Astrocyte (in vitro differentiated cells and primary cell): ENCODE measurements at regions not wholly inside any gene's neighbourhood (a gene's known extent, or its start where the extent isn't known, plus 50 kb on each side); places are given as distances from the start of the nearest gene placed in this dataset.
A peak's percentile ranks its signal among the peaks of the same experiment; 100 is the strongest.

Experiments
- DNase-seq: peaks from one replicate; pipeline ENCODE4 v3.0.0-alpha.2; 2010; ENCODE audit warnings: low read depth
- FAIRE-seq: peaks from 2 replicates; lab custom pipeline; 2011; peaks lifted over from hg19 to GRCh38; lab: Jason Lieb, UNC
- H2AFZ ChIP-seq: 2 replicates; pipeline ENCODE4 v1.6.0; 2012; ENCODE audit warnings: low read depth, low read length, inconsistent platforms
- H3K27ac ChIP-seq: 2 replicates; pipeline ENCODE4 v1.5.1; 2011; ENCODE audit warnings: low read depth, low read length, inconsistent platforms
- H3K27me3 ChIP-seq: 2 replicates; pipeline ENCODE4 v1.6.0; 2011; ENCODE audit warnings: low read length, inconsistent platforms; ENCODE audit not compliant: insufficient read depth
- H3K36me3 ChIP-seq: 2 replicates; pipeline ENCODE4 v1.5.1; 2011; ENCODE audit warnings: low read length, inconsistent platforms; ENCODE audit not compliant: insufficient read depth
- H3K4me1 ChIP-seq: 2 replicates; pipeline ENCODE4 v1.5.1; 2011; ENCODE audit warnings: low read length, inconsistent platforms; ENCODE audit not compliant: insufficient read depth
- H3K4me2 ChIP-seq: 2 replicates; pipeline ENCODE4 v1.6.0; 2012; ENCODE audit warnings: low read length, inconsistent platforms
- H3K4me3 ChIP-seq: 2 replicates; pipeline ENCODE4 v1.5.1; 2011; ENCODE audit warnings: low read depth, mild to moderate bottlenecking, low read length, inconsistent platforms; ENCODE audit not compliant: insufficient read depth
- H3K79me2 ChIP-seq: 2 replicates; pipeline ENCODE4 v1.6.0; 2012; ENCODE audit warnings: mild to moderate bottlenecking, low read length, inconsistent platforms; ENCODE audit not compliant: insufficient read depth
- H3K9ac ChIP-seq: 2 replicates; pipeline ENCODE4 v1.6.0; 2012; ENCODE audit warnings: mild to moderate bottlenecking, low read length, inconsistent platforms
- H3K9me3 ChIP-seq: 2 replicates; pipeline ENCODE4 v1.5.1; 2012; ENCODE audit warnings: low read depth, mild to moderate bottlenecking, low read length, inconsistent platforms; ENCODE audit not compliant: insufficient read depth
- H4K20me1 ChIP-seq: 2 replicates; pipeline ENCODE4 v1.6.0; 2012; ENCODE audit warnings: low read length, inconsistent platforms; ENCODE audit not compliant: insufficient read depth
- H3K27ac Mint-ChIP-seq: one replicate; pipeline ENCODE4 v1.8.0; 2021; ENCODE audit warnings: mild to moderate bottlenecking, mixed read lengths; ENCODE audit not compliant: unreplicated experiment
- H3K27me3 Mint-ChIP-seq: one replicate; pipeline ENCODE4 v1.8.0; 2021; ENCODE audit warnings: low read depth, mixed read lengths; ENCODE audit not compliant: unreplicated experiment
- H3K36me3 Mint-ChIP-seq: one replicate; pipeline ENCODE4 v1.8.0; 2021; ENCODE audit warnings: low read depth, mixed read lengths; ENCODE audit not compliant: unreplicated experiment
- H3K4me1 Mint-ChIP-seq: one replicate; pipeline ENCODE4 v1.8.0; 2021; ENCODE audit warnings: low read depth, mixed read lengths; ENCODE audit not compliant: unreplicated experiment
- H3K4me3 Mint-ChIP-seq: one replicate; pipeline ENCODE4 v1.8.0; 2021; ENCODE audit warnings: mild to moderate bottlenecking, moderate library complexity, mixed read lengths; ENCODE audit not compliant: unreplicated experiment
- H3K9me3 Mint-ChIP-seq: one replicate; pipeline ENCODE4 v1.8.0; 2021; ENCODE audit warnings: mild to moderate bottlenecking, mixed read lengths; ENCODE audit not compliant: unreplicated experiment
- CTCF ChIP-seq: IDR thresholded peaks from 2 replicates; pipeline ENCODE4 v1.5.1; 2011; ENCODE audit warnings: low read depth, mild to moderate bottlenecking, inconsistent platforms, low read length, moderate library complexity; ENCODE audit not compliant: insufficient read depth
- EZH2 ChIP-seq: IDR thresholded peaks from 2 replicates; pipeline ENCODE4 v1.6.1; 2012; ENCODE audit warnings: mild to moderate bottlenecking, low read length, inconsistent platforms; ENCODE audit not compliant: insufficient read depth

- no peaks in the 10 kb centered on the region for H3K36me3 ChIP-seq
- peaks cover 6% of the 10 kb centered on the region for H3K27me3 ChIP-seq
- TF ChIP-seq EZH2, result no peak
- no peaks in the 10 kb centered on the region for H3K79me2 ChIP-seq
- H3K4me2 ChIP-seq, result no peak overlapping the region
- no peak overlapping the region for H3K4me3 Mint-ChIP-seq
- no peaks in the 10 kb centered on the region for H3K36me3 Mint-ChIP-seq
- H3K27me3 Mint-ChIP-seq, result peaks cover 5% of the 10 kb centered on the region
- DNase-seq (no peak), FAIRE-seq (no peak)
- H3K4me1 Mint-ChIP-seq, result peaks cover 7% of the 10 kb centered on the region
- H3K9ac ChIP-seq, result no peak overlapping the region
- no peaks in the 10 kb centered on the region for H3K9me3 Mint-ChIP-seq
- H3K4me3 ChIP-seq, result no peak overlapping the region
- no peaks in the 10 kb centered on the region for H4K20me1 ChIP-seq
- no peak overlapping the region for H2AFZ ChIP-seq
- no peak overlapping the region for H3K27ac Mint-ChIP-seq
- no peaks in the 10 kb centered on the region for H3K4me1 ChIP-seq
- no peak overlapping the region for H3K27ac ChIP-seq
- H3K9me3 ChIP-seq, result no peaks in the 10 kb centered on the region
Observed at GRCh38 chr16:77650761-77651160, 71.6 kb upstream of the NUDT7 start.

DNA sequence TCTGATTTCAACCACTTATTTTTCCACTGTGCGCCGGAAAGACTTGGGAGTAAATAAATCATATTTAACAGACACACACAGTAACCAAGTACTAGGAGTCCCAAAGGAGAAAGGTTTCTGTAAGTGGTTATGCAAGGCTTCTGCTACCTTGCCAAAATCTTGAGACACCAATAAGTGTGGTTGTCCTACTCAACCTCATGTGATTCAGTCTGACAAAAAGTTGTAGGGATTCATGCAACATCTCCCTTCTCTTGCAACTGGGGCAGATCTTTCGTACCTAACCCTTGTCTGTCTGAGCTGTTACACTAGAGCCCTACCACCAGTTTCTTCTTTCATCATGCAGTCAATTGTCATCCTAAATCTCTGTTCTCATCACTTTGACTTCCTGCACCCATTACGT lies 69.9 kb upstream of the NUDT7 start:
- Histone ChIP-seq H3K4me1 (no peaks in the 10 kb centered on the region), H3K27ac (no peak overlapping the region), H2AFZ (no peak overlapping the region), H3K27me3 (peaks cover 6% of the 10 kb centered on the region), H4K20me1 (no peaks in the 10 kb centered on the region), H3K79me2 (no peaks in the 10 kb centered on the region), H3K9me3 (no peaks in the 10 kb centered on the region), H3K4me2 (no peak overlapping the region), H3K36me3 (no peaks in the 10 kb centered on the region), H3K9ac (no peak overlapping the region), H3K4me3 (no peak overlapping the region)
- Mint-ChIP-seq H3K36me3 (no peaks in the 10 kb centered on the region), H3K4me1 (peaks cover 7% of the 10 kb centered on the region), H3K9me3 (no peaks in the 10 kb centered on the region), H3K27me3 (peaks cover 5% of the 10 kb centered on the region), H3K27ac (no peak overlapping the region), H3K4me3 (no peak overlapping the region)
- TF ChIP-seq EZH2 (no peak), CTCF (no peak)
- DNase-seq (no peak), FAIRE-seq (no peak)

DNA sequence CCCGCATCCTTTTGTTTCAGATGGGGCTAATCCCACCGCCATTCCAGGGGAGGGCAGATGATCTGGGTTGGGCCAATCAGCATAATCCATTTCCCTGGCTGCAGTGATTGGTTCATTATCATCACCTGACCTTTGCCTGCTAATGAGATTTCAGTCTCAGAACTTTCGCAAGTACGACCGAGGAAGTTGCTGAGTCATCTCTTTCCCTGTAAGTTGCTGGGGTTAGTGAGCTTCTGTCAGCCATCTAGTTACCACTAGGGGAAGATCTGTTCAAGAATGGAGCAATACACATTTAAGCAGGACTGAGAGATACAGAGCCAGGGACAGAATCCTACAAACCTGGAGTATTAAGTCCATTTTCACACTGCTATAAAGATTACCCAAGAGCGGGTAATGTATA lies 65.3 kb upstream of the NUDT7 start:
- H3K79me2 ChIP-seq, result no peaks in the 10 kb centered on the region
- no peaks in the 10 kb centered on the region for H4K20me1 ChIP-seq
- Mint-ChIP-seq H3K9me3 (no peaks in the 10 kb centered on the region), H3K27ac (no peak overlapping the region), H3K4me3 (no peak overlapping the region), H3K27me3 (peaks cover 14% of the 10 kb centered on the region), H3K4me1 (peaks cover 4% of the 10 kb centered on the region), H3K36me3 (no peaks in the 10 kb centered on the region)
- H3K4me2 ChIP-seq, result no peak overlapping the region
- FAIRE-seq (no peak), DNase-seq (peak; percentile 8)
- no peaks in the 10 kb centered on the region for H3K9me3 ChIP-seq
- H2AFZ ChIP-seq, result no peak overlapping the region
- no peaks in the 10 kb centered on the region for H3K36me3 ChIP-seq
- TF ChIP-seq CTCF, result no peak
- no peak for TF ChIP-seq EZH2
- peaks cover 6% of the 10 kb centered on the region for H3K27me3 ChIP-seq
- H3K4me3 ChIP-seq, result no peak overlapping the region
- H3K9ac ChIP-seq, result no peak overlapping the region
- no peaks in the 10 kb centered on the region for H3K4me1 ChIP-seq
- no peak overlapping the region for H3K27ac ChIP-seq
